ENCODE measurements at regions not wholly inside any gene's neighbourhood (a gene's known extent, or its start where the extent isn't known, plus 50 kb on each side); places are given as distances from the start of the nearest gene placed in this dataset.

GRCh38 chr10:123325663-123326190 lies 171.5 kb downstream of the BUB3 start:
- Histone ChIP-seq H3K27ac (replicated peaks) (no peak overlapping the region), H3K4me3 (replicated peaks; ENCODE audit: insufficient read depth, low read length) (no peak overlapping the region), H3K27me3 (ENCODE audit: insufficient read depth, poor library complexity, severe bottlenecking) (peaks cover 2% of the 10 kb centered on the region)
- TF ChIP-seq, protein P1, sequence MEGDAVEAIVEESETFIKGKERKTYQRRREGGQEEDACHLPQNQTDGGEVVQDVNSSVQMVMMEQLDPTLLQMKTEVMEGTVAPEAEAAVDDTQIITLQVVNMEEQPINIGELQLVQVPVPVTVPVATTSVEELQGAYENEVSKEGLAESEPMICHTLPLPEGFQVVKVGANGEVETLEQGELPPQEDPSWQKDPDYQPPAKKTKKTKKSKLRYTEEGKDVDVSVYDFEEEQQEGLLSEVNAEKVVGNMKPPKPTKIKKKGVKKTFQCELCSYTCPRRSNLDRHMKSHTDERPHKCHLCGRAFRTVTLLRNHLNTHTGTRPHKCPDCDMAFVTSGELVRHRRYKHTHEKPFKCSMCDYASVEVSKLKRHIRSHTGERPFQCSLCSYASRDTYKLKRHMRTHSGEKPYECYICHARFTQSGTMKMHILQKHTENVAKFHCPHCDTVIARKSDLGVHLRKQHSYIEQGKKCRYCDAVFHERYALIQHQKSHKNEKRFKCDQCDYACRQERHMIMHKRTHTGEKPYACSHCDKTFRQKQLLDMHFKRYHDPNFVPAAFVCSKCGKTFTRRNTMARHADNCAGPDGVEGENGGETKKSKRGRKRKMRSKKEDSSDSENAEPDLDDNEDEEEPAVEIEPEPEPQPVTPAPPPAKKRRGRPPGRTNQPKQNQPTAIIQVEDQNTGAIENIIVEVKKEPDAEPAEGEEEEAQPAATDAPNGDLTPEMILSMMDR (IDR thresholded peaks at IDR 0.05; ENCODE audit: insufficient read depth, low read length), result no peak
- TF ChIP-seq SPI1 (IDR thresholded peaks at IDR 0.05; ENCODE audit: borderline replicate concordance, low read depth) (no peak), REST (IDR thresholded peaks at IDR 0.05; ENCODE audit: insufficient replicate concordance, low read depth) (no peak), POLR2AphosphoS5 (IDR thresholded peaks at IDR 0.05; ENCODE audit: low read depth) (no peak), GABPA (IDR thresholded peaks at IDR 0.05; ENCODE audit: low read depth) (no peak)
- DNase-seq (ENCODE audit: low read depth in 1 of 2, low spot score in 1 of 2), result no peak

DNA sequence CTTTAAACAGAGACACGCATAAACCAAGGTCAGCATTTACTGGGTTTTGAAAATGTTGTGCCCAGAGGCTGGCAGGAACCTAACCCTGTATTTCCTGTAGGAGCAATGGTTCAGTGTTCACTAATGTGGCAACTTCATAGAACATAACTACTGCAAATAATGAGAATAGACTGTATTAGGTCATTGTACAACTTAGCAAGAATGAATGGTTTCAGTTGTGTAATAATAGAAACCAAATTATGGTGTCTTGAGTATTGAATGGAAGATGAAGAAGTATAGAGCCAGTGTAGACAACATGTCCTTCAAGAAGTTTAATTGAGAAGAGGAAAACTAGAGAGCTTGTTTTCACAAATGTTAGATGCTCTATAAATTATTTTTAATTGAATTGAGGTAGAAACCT lies 172.5 kb downstream of the BUB3 start:
- DNase-seq (ENCODE audit: low read depth in 1 of 2, low spot score in 1 of 2), result no peak
- Histone ChIP-seq H3K27me3 (ENCODE audit: insufficient read depth, poor library complexity, severe bottlenecking) (peaks cover 2% of the 10 kb centered on the region), H3K27ac (replicated peaks) (no peak overlapping the region), H3K4me3 (replicated peaks; ENCODE audit: insufficient read depth, low read length) (no peak overlapping the region)
- TF ChIP-seq SPI1 (IDR thresholded peaks at IDR 0.05; ENCODE audit: borderline replicate concordance, low read depth), result no peak
- TF ChIP-seq, protein P1 (IDR thresholded peaks at IDR 0.05; ENCODE audit: insufficient read depth, low read length), result no peak
- no peak for TF ChIP-seq POLR2AphosphoS5 (IDR thresholded peaks at IDR 0.05; ENCODE audit: low read depth)
- TF ChIP-seq GABPA (IDR thresholded peaks at IDR 0.05; ENCODE audit: low read depth), result no peak
- TF ChIP-seq REST (IDR thresholded peaks at IDR 0.05; ENCODE audit: insufficient replicate concordance, low read depth), result no peak

DNA sequence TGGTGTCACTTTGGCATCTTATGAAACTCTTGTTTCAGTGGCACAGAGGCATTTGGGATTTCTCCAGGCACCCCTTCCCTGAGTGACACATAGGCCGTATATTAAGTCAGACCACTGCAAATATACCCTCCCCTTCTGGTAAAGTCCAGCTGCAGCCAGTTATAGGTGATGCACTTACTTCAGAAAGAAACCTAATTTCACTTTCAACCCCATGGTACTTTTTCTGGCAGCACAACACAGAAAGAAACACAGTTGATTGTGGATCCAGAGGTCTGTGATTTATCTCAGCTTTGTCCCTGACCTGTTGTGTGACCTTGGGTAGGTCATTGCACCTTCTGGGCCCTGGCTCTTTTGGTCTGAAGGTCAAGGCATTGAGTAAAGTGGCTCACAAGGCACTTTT lies 173.2 kb downstream of the BUB3 start:
- DNase-seq (ENCODE audit: low read depth in 1 of 2, low spot score in 1 of 2), result no peak
- Histone ChIP-seq H3K27me3 (ENCODE audit: insufficient read depth, poor library complexity, severe bottlenecking) (peaks cover 2% of the 10 kb centered on the region), H3K27ac (replicated peaks) (no peak overlapping the region), H3K4me3 (replicated peaks; ENCODE audit: insufficient read depth, low read length) (no peak overlapping the region)
- no peak for TF ChIP-seq SPI1 (IDR thresholded peaks at IDR 0.05; ENCODE audit: borderline replicate concordance, low read depth)
- TF ChIP-seq POLR2AphosphoS5 (IDR thresholded peaks at IDR 0.05; ENCODE audit: low read depth), result no peak
- TF ChIP-seq, protein P1 (IDR thresholded peaks at IDR 0.05; ENCODE audit: insufficient read depth, low read length), result no peak
- no peak for TF ChIP-seq REST (IDR thresholded peaks at IDR 0.05; ENCODE audit: insufficient replicate concordance, low read depth)
- TF ChIP-seq GABPA (IDR thresholded peaks at IDR 0.05; ENCODE audit: low read depth), result no peak
